NCI-H524 treated with DMSO at 0.1 percent for 48 hours (cell line): ENCODE measurements at regions not wholly inside any gene's neighbourhood (a gene's known extent, or its start where the extent isn't known, plus 50 kb on each side); places are given as distances from the start of the nearest gene placed in this dataset.

Source experiments
- DNase-seq: peaks from one replicate; lab custom pipeline; 2025; lab: John Stamatoyannopoulos, UW

GRCh38 chr17:27974045-27974436 is 68.4 kb upstream of the NLK start:
- DNase-seq = no peak

DNA sequence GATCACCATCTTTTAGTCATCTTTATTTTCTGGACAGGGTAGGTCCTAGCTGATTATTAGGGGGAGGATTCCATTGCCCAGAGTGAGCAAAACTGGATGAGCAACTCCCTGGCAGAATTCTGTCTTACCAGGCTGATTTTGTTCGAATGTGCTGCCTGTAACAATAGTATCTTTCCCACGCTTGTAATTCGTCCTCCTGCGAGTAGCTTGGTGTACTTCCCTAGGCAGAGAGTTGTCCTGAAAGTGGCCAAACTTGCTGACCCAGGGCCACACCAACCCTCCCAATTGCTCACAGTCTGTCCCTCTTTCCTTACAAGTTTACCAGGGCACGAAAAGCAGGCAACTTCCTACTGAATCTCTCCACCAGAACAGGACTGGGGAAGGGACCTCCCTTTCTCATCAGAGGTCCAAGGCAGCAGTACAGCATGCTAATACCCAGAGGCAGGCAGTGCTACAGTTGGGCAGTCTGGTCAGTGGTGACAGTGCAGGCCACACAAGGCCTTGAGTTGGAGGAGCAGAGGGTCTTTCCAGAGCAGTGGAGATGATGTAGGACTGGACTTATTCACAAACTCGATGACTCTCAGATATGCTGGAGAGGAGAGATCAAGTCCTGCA is 67.8 kb upstream of the NLK start:
- DNase-seq = no peak

- DNase-seq = peak; percentile 97
These were observed 67.1 kb upstream of the NLK start for GRCh38 chr17:27975146-27976011.

DNA sequence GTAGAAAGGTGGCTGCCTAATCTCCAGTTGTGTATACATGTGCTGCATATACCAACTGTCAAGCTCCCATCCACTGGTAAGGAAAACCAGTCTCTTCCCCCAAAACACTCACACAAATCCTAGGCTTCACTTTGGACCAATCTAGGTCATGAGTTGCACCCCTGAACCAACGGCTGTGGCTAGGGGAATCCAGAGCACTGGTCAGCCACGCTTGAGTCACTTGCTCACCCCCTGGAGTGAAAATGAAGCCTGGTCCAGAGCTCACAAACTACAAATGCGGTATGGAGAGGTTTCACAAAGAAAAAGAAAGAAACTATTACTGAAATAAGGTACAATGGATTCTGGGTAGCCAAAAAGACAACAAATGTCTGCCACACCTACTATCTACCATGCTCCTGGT is 66.1 kb upstream of the NLK start:
- no peak for DNase-seq

DNA sequence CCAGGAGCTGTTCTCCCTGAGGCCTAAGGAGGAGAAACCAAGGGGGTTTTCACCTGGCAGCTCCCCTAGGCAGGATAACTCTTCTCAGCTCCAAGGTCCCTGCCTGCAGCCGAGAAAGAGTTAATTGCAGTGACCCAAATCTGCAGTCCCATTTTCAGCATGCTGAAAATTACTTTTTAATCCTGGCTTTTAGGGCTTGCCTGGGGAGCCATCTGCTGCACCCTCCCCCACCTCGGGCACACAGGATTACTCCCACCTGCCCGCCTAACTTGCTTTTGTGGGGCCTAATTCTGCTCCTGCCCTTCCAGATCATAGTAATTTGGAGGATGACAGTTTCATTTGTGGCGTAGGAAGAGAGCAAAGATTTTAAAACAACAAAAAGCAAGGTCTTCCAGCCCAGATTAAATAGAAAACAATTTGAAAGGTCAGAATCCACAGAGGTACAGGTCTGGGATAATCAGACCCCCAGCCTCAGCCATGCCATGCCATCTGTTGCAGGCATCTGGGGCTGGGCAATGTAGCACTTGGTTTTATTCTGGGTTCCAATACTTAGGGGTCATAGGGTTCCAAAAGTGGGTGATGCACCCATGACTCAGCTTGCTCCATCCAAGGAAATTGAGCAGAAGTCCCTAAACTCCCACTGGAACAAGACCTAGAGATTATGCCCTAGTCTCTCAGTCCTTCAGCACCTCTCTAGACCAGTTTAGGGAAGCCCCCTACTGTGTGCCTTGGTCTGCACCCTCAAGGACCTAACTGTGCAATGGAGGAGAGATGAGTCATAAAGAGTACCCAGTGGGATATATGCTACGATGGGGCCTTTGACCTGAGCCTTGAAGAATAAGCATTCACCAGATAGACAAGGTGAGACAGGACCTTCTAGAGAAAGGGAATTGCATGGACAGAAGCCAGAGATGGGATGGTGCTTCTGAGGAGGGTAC is 64.5 kb upstream of the NLK start:
- DNase-seq = peak; percentile 95

- no peak for DNase-seq
These were observed 63.7 kb upstream of the NLK start for GRCh38 chr17:27978689-27979175.

- no peak for DNase-seq
These were observed 62.4 kb upstream of the NLK start for GRCh38 chr17:27980043-27980442.

- no peak for DNase-seq
These were observed 60.5 kb upstream of the NLK start for GRCh38 chr17:27981978-27982377.

GRCh38 chr17:27982688-27983087 is 59.8 kb upstream of the NLK start:
- no peak for DNase-seq

GRCh38 chr17:27983853-27984252 is 58.6 kb upstream of the NLK start:
- DNase-seq = no peak

GRCh38 chr17:27984404-27984803 is 58.1 kb upstream of the NLK start:
- no peak for DNase-seq

GRCh38 chr17:27984816-27985215 is 57.7 kb upstream of the NLK start:
- DNase-seq = no peak

DNA sequence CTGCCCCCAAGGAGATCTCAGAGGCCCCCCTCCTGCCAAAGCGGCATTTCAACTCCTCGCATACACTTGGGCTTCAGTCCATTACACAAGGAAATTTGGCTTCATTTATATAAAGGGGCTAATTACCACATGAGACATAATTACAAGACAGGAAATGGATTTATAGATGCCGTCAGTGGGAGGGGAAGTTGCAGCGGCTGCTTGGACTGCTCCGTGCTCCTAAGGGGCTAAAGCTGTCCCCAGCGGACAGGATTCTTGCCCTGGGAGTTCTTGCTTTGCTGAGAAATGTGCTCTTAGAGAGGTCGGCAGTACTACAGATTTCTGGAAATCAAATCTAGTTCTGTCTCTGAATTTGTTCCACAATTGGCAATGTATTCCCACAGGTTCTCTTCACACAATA is 57.2 kb upstream of the NLK start:
- no peak for DNase-seq

- DNase-seq = no peak
These were observed 56.6 kb upstream of the NLK start for GRCh38 chr17:27985736-27986399.

DNA sequence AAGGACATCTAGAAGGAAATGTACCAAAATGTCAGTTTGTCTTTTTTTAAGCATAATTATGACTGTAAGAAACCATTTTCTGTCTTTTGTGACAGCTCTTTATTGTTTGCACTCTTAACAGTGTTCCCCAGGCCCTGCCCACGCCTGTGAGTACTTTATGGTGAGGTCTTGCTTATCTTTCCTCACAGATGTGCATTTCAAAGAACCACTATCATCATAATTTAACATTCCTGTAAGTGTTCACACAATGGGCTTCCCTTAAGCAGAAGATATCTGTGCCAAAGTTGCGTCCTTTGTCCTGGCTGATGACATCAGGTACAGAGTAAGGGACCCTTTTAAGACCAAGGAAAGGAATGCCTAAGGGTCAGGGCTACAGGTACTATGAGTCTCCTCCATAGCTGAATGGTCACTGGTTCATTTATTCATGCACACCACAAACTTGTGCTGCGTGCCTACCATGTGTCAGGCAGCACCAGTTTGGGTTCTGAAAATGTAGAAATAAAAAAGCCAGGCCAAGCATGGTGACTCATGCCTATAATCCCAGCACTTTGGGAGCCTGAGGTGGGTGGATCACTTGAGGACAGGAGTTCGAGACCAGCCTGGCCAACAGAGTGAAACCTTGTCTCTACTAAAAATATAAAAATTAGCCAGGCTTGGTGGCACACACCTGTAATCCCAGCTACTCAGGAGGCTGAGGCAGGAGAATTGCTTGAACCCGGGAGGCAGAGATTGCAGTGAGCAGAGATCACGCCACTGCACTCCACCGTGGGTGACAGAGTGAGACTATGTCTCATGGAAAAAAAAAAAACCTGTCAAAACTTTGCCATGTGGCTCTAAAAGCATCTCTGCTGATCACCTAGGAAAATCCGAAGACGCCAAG is 55.4 kb upstream of the NLK start:
- no peak for DNase-seq

DNA sequence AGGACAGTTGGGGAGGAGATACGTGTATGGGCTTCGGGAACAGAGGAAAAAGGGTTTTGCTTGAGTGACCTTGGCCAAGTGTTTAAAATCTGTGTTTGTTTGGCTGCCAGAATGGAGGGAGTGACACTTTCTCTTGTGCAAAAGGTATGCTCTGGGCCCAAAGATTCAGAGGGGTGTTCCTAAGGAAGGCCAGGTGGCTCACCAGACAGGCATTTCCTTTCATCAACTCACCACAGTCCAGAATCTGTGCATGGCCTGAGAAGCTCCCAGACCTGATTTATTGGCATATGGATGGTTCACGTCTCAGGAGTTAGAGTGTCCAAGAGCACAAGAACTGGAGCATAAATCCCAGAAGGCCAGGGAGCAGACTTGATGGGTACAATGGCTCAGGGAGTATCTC is 53.4 kb upstream of the NLK start:
- no peak for DNase-seq

- no peak for DNase-seq
These were observed 52.4 kb upstream of the NLK start for GRCh38 chr17:27990100-27990499.

GRCh38 chr17:27990979-27991378 is 51.5 kb upstream of the NLK start:
- no peak for DNase-seq

- no peak for DNase-seq
These were observed 50.9 kb upstream of the NLK start for GRCh38 chr17:27991462-27991993.
